Right lobe of liver (tissue), 4 donors: ENCODE measurements at regions not wholly inside any gene's neighbourhood (a gene's known extent, or its start where the extent isn't known, plus 50 kb on each side); places are given as distances from the start of the nearest gene placed in this dataset.

Experiments
- POLR2A ChIP-seq: fragments of 450-650 bp; IDR thresholded peaks from one replicate; pipeline ENCODE4 v1.6.1; 2017; ENCODE audit warnings: antibody characterized with exemption, mild to moderate bottlenecking
- TF ChIP-seq, protein P1 (sequence below), 4 donors: fragments of 200-600 bp in 3 of 4; fragments of 450-650 bp in 1 of 4; IDR thresholded peaks; one replicate each; pipeline versions ENCODE4 v1.5.1 to v1.8.0; 2016 to 2022; ENCODE audit warnings: antibody characterized with exemption in 4 of 4, mild to moderate bottlenecking in 2 of 4
- donor health status: DM: no; HTN: no; CAD: no.
- donor health status: DM: no; HTN: no; CAD: no.
- donor health status: DM: no; HTN: yes; CAD: no.

DNA sequence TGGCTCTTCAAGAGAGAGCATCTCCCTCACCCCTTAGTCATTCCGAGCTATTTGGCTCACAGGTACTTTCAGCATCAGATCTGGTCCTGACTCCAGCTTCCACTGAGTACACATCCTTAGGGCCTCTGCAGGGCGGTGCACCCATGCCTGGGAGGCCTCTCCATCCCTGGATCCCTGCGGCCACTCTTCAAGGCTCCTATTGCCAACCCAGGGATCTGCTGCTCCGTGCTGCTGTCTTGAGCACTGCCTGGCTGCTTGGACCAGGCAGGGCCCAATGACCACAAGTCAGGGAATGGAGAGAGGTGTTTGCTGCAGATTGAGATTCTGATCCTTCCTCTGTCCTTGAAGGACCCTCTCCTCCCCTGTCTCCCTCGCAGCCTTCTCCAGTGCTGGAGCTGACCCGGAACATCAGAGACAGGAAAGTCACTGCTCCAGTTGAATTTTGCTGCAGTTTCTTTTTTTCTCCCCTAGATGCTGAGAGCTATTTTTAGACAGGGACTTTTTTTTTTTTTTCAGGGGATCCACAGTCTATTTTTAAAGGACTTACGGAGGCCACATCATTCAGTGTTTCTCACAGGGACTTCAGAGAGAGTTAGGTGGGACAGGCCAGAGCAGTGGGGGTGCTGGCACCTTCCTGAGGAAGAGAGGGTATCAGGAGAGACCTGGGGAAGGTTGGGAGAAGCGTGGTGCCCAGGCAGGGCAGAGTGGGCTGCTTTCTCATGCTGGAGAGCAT is 50.1 kb upstream of the KCNA1 start:
- TF ChIP-seq, protein P1, sequence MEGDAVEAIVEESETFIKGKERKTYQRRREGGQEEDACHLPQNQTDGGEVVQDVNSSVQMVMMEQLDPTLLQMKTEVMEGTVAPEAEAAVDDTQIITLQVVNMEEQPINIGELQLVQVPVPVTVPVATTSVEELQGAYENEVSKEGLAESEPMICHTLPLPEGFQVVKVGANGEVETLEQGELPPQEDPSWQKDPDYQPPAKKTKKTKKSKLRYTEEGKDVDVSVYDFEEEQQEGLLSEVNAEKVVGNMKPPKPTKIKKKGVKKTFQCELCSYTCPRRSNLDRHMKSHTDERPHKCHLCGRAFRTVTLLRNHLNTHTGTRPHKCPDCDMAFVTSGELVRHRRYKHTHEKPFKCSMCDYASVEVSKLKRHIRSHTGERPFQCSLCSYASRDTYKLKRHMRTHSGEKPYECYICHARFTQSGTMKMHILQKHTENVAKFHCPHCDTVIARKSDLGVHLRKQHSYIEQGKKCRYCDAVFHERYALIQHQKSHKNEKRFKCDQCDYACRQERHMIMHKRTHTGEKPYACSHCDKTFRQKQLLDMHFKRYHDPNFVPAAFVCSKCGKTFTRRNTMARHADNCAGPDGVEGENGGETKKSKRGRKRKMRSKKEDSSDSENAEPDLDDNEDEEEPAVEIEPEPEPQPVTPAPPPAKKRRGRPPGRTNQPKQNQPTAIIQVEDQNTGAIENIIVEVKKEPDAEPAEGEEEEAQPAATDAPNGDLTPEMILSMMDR (IDR thresholded peaks at IDR 0.05) = no peak
- TF ChIP-seq POLR2A = no peak
